Breast epithelium (tissue), 4 donors: ENCODE measurements at regions not wholly inside any gene's neighbourhood (a gene's known extent, or its start where the extent isn't known, plus 50 kb on each side); places are given as distances from the start of the nearest gene placed in this dataset.

Experiments
- DNase-seq, 2 donors: peaks; one replicate each; pipeline ENCODE4 v3.0.0-alpha.2; 2019; ENCODE audit warnings: low spot score in 2 of 2
- H3K27ac ChIP-seq, 2 donors: fragments of 200-600 bp; sonication (generic) in 1 of 2; one replicate each; pipeline ENCODE4 v1.5.1; 2016 to 2019; ENCODE audit warnings: mild to moderate bottlenecking in 1 of 2
- H3K27me3 ChIP-seq, 2 donors: fragments of 200-600 bp; sonication (generic) in 1 of 2; one replicate each; pipeline versions ENCODE4 v1.5.1 to v1.6.0; 2017 to 2019; ENCODE audit warnings: control low read depth in 1 of 2, mild to moderate bottlenecking in 1 of 2
- H3K36me3 ChIP-seq: fragments of 200-600 bp; one replicate; pipeline ENCODE4 v1.5.1; 2019
- H3K4me1 ChIP-seq, 2 donors: fragments of 200-600 bp; sonication (generic); one replicate each; pipeline ENCODE4 v1.5.1; 2016 to 2019; ENCODE audit warnings: control low read depth in 1 of 2
- H3K4me3 ChIP-seq, 3 donors: fragments of 200-600 bp; sonication (generic); 1 replicate in 2 of 3; 2 replicates in 1 of 3; pipeline ENCODE4 v1.5.1; 2016 to 2019; ENCODE audit warnings: mild to moderate bottlenecking in 3 of 3, moderate library complexity in 2 of 3
- H3K9me3 ChIP-seq, 2 donors: fragments of 200-600 bp; sonication (generic) in 1 of 2; one replicate each; pipeline ENCODE4 v1.5.1; 2016 to 2019; ENCODE audit warnings: control low read depth in 1 of 2
- POLR2A ChIP-seq: fragments of 450-650 bp; IDR thresholded peaks from one replicate; pipeline ENCODE4 v1.6.1; 2016; ENCODE audit warnings: antibody characterized with exemption, mild to moderate bottlenecking, moderate library complexity
- POLR2AphosphoS5 ChIP-seq, 3 donors: sonication (generic); formaldehyde crosslinking; IDR thresholded peaks; one replicate each; pipeline ENCODE4 v1.6.1; 2017; ENCODE audit warnings: antibody characterized with exemption in 3 of 3
- intact Hi-C: fragments of 100-400 bp; cut with DNase I; formaldehyde crosslinking; loops from one replicate; pipeline ENCODE4 v1.15.1; 2023; ENCODE audit warnings: low total_unique reads
- TF ChIP-seq, protein P1 (sequence below), 3 donors: fragments of 450-650 bp; IDR thresholded peaks; one replicate each; pipeline ENCODE4 v1.5.1; 2016 to 2017; ENCODE audit warnings: antibody characterized with exemption in 3 of 3, mild to moderate bottlenecking in 3 of 3, moderate library complexity in 3 of 3

DNA sequence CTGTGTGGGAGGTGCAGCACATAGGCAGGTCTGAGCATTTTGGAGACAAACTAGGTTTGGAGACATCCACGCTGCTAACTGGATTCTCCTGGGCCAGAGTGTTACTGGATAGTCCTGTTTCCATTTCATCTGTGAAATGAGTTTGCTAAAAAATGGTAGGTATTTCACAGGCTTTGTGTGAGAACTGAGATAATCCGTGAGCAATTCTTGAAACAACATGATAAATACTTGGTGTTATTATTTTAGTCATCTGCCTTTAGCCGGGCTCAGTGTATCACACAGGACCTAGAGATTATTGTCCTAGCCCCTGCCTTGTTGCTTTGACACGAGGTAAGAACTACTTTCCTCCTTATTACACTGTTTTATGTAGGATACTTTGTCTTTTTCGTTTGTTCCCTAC lies 63.0 kb downstream of the PRR18 start:
- Histone ChIP-seq H3K36me3 (no peaks in the 10 kb centered on the region), H3K4me1 (no peaks in the 10 kb centered on the region), H3K27me3 (no peaks in the 10 kb centered on the region), H3K4me3 (no peak overlapping the region), H3K9me3 (no peaks in the 10 kb centered on the region), H3K27ac (no peak overlapping the region)
- intact Hi-C loops = no loop called here
- no peak for DNase-seq
- TF ChIP-seq, protein P1, sequence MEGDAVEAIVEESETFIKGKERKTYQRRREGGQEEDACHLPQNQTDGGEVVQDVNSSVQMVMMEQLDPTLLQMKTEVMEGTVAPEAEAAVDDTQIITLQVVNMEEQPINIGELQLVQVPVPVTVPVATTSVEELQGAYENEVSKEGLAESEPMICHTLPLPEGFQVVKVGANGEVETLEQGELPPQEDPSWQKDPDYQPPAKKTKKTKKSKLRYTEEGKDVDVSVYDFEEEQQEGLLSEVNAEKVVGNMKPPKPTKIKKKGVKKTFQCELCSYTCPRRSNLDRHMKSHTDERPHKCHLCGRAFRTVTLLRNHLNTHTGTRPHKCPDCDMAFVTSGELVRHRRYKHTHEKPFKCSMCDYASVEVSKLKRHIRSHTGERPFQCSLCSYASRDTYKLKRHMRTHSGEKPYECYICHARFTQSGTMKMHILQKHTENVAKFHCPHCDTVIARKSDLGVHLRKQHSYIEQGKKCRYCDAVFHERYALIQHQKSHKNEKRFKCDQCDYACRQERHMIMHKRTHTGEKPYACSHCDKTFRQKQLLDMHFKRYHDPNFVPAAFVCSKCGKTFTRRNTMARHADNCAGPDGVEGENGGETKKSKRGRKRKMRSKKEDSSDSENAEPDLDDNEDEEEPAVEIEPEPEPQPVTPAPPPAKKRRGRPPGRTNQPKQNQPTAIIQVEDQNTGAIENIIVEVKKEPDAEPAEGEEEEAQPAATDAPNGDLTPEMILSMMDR (IDR thresholded peaks at IDR 0.05) = no peak
- TF ChIP-seq POLR2AphosphoS5 (IDR thresholded peaks at IDR 0.05) (no peak), POLR2A (no peak)

DNA sequence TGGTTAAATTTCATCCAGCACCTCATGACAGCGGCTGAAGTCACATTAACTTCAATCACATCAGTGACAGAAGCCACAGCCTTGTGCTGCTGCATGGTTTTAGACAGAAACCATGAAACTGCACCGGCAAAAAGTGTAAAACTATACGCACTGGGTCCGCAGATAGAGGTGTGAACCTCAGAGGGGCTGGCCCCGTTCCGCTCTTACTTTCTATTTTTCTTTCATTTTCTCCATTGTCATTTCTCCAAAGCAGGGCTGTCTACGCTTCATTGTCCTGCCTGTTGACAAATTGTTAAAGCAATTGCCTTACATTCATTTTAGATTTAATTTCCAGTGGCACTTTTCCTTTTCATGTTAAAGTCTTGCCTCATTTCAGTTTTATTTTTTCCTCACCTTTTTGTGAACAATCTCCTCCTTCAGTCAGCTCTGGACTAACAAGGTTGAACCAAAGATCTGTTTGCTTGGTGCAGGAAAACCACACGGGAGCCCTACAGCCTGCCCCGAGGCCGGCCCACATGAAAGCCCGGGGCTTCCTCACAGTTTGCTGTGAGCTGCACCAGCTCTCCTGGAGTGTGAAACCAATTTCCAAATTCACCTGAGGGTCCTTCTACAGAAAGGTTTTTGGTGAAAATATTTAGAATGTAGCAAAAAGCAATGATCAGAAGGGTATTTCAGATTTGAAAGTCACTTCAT lies 63.7 kb downstream of the PRR18 start:
- Histone ChIP-seq H3K9me3 (no peaks in the 10 kb centered on the region), H3K36me3 (no peaks in the 10 kb centered on the region), H3K27me3 (no peaks in the 10 kb centered on the region), H3K27ac (no peak overlapping the region), H3K4me3 (no peak overlapping the region), H3K4me1 (no peaks in the 10 kb centered on the region)
- TF ChIP-seq POLR2AphosphoS5 (IDR thresholded peaks at IDR 0.05) (no peak), POLR2A (no peak)
- TF ChIP-seq, protein P1 (IDR thresholded peaks at IDR 0.05) = no peak
- no peak for DNase-seq
- intact Hi-C loops = no loop called here

DNA sequence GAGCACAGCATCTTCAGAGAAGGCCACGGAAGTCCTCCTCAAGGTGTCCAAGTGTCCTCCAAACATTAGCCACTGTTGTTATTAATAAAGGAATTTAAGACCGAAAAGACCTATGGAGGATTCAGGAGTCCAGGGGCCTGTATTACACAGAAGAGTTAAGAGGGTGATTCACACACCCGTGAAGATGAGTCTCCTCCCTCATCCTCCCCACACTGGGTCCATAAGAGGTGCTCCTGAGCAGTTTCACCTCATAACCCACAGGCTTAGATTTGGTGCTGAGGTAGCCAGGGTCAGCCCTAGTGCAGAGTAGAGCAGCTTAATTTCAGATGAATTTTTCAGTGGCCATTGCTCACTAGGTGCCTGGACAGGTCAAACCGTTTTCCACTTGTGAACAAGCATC lies 65.3 kb downstream of the PRR18 start:
- Histone ChIP-seq H3K4me1 (no peaks in the 10 kb centered on the region), H3K36me3 (no peaks in the 10 kb centered on the region), H3K27ac (no peak overlapping the region), H3K27me3 (no peaks in the 10 kb centered on the region), H3K4me3 (no peak overlapping the region), H3K9me3 (no peaks in the 10 kb centered on the region)
- DNase-seq = no peak
- intact Hi-C loops = no loop called here
- TF ChIP-seq POLR2A (no peak), POLR2AphosphoS5 (IDR thresholded peaks at IDR 0.05) (no peak)
- TF ChIP-seq, protein P1 (IDR thresholded peaks at IDR 0.05) = no peak

- no peaks in the 10 kb centered on the region for H3K4me1 ChIP-seq
- H3K36me3 ChIP-seq = no peaks in the 10 kb centered on the region
- no peak overlapping the region for H3K27ac ChIP-seq
- no peak overlapping the region for H3K4me3 ChIP-seq
- DNase-seq = no peak
- TF ChIP-seq POLR2A = no peak
- TF ChIP-seq, protein P1 (IDR thresholded peaks at IDR 0.05) = no peak
- TF ChIP-seq POLR2AphosphoS5 (IDR thresholded peaks at IDR 0.05) = no peak
- no peaks in the 10 kb centered on the region for H3K27me3 ChIP-seq
- intact Hi-C loops = no loop called here
- H3K9me3 ChIP-seq = no peaks in the 10 kb centered on the region
Observed at GRCh38 chr6:166241974-166242373, 66.2 kb downstream of the PRR18 start.

DNA sequence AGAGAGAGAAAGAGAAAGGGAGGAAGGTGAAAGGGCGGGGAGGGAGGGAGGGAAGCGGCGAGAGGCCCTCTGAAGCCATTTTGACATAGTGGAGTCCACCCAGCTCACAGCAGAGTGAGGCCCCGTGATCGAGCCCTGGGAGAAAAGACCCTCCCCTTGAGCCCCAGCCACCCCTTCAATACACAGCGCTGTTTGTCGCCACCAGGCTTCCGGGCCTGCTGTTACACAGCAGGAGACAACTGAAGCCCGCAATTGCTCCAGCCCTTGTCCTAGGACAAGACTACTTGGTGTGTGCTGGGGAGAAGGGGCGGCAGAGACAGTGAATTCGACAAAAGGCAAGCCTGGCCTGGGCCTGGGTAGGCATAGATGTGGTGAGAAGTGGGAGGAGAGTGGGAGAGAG lies 67.3 kb downstream of the PRR18 start:
- Histone ChIP-seq H3K27ac (no peak overlapping the region), H3K36me3 (no peaks in the 10 kb centered on the region), H3K27me3 (peaks cover 0 to under 1% of the 10 kb centered on the region in 2 donors), H3K4me1 (no peaks in the 10 kb centered on the region), H3K9me3 (no peaks in the 10 kb centered on the region), H3K4me3 (no peak overlapping the region)
- intact Hi-C loops = no loop called here
- TF ChIP-seq POLR2A = no peak
- no peak for TF ChIP-seq POLR2AphosphoS5 (IDR thresholded peaks at IDR 0.05)
- TF ChIP-seq, protein P1 (IDR thresholded peaks at IDR 0.05) = no peak
- no peak for DNase-seq
